ENCODE measurements at regions not wholly inside any gene's neighbourhood (a gene's known extent, or its start where the extent isn't known, plus 50 kb on each side); places are given as distances from the start of the nearest gene placed in this dataset.

GRCh38 chr21:17903929-17904639 is 84.9 kb upstream of the C21orf91 start:
- DNase-seq (ENCODE audit: extremely low read depth, low read depth): no peak

- peak; percentile 20 for DNase-seq (ENCODE audit: extremely low read depth, low read depth)
Observed at GRCh38 chr21:17903029-17903806, 84.1 kb upstream of the C21orf91 start.

- DNase-seq (ENCODE audit: extremely low read depth, low read depth): no peak
Observed at GRCh38 chr21:17901458-17902079, 82.4 kb upstream of the C21orf91 start.

GRCh38 chr21:17900990-17901385 is 81.8 kb upstream of the C21orf91 start:
- no peak for DNase-seq (ENCODE audit: extremely low read depth, low read depth)

- DNase-seq (ENCODE audit: extremely low read depth, low read depth): no peak
Observed at GRCh38 chr21:17900281-17900989, 81.3 kb upstream of the C21orf91 start.

- no peak for DNase-seq (ENCODE audit: extremely low read depth, low read depth)
Observed at GRCh38 chr21:17889171-17889570, 70.0 kb upstream of the C21orf91 start.

- DNase-seq (ENCODE audit: extremely low read depth, low read depth): no peak
Observed at GRCh38 chr21:17869115-17869514, 50.0 kb upstream of the C21orf91 start.

Small RNA genes lying in the stretch of these regions (small RNA-seq; reads per million reads assigned to genes)
- gene RPL37P3: 0 reads per million in 2 experiments

Measured in NCI-H460 (cell line).